Cardiac muscle cell (in vitro differentiated cells and primary cell): ENCODE measurements at regions not wholly inside any gene's neighbourhood (a gene's known extent, or its start where the extent isn't known, plus 50 kb on each side); places are given as distances from the start of the nearest gene placed in this dataset.
"Not testable (repeated sequence)": the region's sequence is repeated elsewhere in the genome, so short reads cannot be mapped to it uniquely, and the experiment has no call there.

ENCODE experiments used
- DNase-seq, 2 donors: peaks; one replicate each; pipeline versions ENCODE4 v3.0.0 to v3.0.0-alpha.2; 2010 to 2017; ENCODE audit warnings: low read depth in 1 of 2, low spot score in 1 of 2
- H3K27ac ChIP-seq: fragments of 200-600 bp; sonication (generic); 2 replicates; pipeline ENCODE4 v1.5.1; 2016
- H3K27me3 ChIP-seq: fragments of 200-600 bp; sonication (generic); 2 replicates; pipeline ENCODE4 v1.6.0; 2016; ENCODE audit warnings: control low read depth
- H3K36me3 ChIP-seq: fragments of 200-600 bp; sonication (generic); 2 replicates; pipeline ENCODE4 v1.5.1; 2016; ENCODE audit warnings: control low read depth
- H3K4me1 ChIP-seq: fragments of 200-600 bp; sonication (generic); 2 replicates; pipeline ENCODE4 v1.8.1; 2017; ENCODE audit warnings: low read depth, mild to moderate bottlenecking, mixed run types
- H3K4me3 ChIP-seq: fragments of 200-600 bp; sonication (generic); 2 replicates; pipeline ENCODE4 v1.5.1; 2016; ENCODE audit warnings: mild to moderate bottlenecking
- H3K9me3 ChIP-seq: fragments of 200-600 bp; sonication (generic); 2 replicates; pipeline ENCODE4 v1.5.1; 2017; ENCODE audit warnings: low read depth, mild to moderate bottlenecking, control low read depth
- TF ChIP-seq, protein P1 (sequence below): IDR thresholded peaks from 2 replicates; pipeline ENCODE4 v1.5.1; 2012; ENCODE audit warnings: low read depth, mild to moderate bottlenecking, low read length

DNA sequence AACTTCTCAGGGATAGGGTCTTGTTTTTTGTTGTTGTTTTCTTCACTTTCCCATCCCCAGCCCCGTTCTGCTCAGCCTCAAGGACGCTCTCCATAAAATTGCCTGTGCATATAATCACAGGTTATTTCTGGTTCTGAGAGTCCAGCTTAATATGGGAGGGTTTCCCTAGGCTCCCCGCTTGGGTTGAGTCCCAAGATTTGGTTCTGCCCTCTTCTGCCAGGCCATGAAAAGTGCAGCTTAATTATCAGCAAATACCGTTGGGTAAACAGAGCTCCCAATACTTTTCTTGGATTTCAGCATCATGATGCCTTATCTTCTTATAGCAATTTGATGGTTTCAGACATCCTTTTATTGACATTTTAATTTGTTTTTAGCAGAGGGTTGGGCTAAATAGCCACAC lies 75.6 kb downstream of the GRIN2B start:
- H3K4me1 ChIP-seq, result no peaks in the 10 kb centered on the region
- H3K4me3 ChIP-seq, result no peak overlapping the region
- TF ChIP-seq, protein P1, sequence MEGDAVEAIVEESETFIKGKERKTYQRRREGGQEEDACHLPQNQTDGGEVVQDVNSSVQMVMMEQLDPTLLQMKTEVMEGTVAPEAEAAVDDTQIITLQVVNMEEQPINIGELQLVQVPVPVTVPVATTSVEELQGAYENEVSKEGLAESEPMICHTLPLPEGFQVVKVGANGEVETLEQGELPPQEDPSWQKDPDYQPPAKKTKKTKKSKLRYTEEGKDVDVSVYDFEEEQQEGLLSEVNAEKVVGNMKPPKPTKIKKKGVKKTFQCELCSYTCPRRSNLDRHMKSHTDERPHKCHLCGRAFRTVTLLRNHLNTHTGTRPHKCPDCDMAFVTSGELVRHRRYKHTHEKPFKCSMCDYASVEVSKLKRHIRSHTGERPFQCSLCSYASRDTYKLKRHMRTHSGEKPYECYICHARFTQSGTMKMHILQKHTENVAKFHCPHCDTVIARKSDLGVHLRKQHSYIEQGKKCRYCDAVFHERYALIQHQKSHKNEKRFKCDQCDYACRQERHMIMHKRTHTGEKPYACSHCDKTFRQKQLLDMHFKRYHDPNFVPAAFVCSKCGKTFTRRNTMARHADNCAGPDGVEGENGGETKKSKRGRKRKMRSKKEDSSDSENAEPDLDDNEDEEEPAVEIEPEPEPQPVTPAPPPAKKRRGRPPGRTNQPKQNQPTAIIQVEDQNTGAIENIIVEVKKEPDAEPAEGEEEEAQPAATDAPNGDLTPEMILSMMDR, result no peak
- no peak overlapping the region for H3K27ac ChIP-seq
- no peaks in the 10 kb centered on the region for H3K9me3 ChIP-seq
- no peaks in the 10 kb centered on the region for H3K36me3 ChIP-seq
- no peak for DNase-seq
- no peaks in the 10 kb centered on the region for H3K27me3 ChIP-seq

DNA sequence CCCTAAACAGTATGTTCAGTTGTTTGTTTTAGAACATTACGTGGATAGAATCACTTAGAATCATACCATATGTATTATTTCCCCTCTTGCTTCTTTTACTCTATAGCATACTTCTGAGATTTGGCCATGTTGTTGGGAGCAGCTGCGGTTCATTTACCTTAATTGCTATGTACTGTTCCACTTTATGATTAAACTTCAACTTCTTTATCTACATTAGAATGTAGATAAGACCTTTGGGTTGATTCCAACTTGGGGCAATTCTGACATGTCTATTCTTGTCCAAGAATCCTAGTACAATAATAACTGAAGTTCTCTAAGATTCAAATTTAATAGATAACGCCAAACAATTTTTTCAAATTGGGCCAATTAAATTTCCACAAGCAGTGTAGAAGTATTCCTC lies 80.7 kb downstream of the GRIN2B start:
- no peaks in the 10 kb centered on the region for H3K4me1 ChIP-seq
- no peaks in the 10 kb centered on the region for H3K36me3 ChIP-seq
- H3K9me3 ChIP-seq, result no peaks in the 10 kb centered on the region
- DNase-seq, result no peak
- no peaks in the 10 kb centered on the region for H3K27me3 ChIP-seq
- no peak overlapping the region for H3K27ac ChIP-seq
- TF ChIP-seq, protein P1, result no peak
- no peak overlapping the region for H3K4me3 ChIP-seq

DNA sequence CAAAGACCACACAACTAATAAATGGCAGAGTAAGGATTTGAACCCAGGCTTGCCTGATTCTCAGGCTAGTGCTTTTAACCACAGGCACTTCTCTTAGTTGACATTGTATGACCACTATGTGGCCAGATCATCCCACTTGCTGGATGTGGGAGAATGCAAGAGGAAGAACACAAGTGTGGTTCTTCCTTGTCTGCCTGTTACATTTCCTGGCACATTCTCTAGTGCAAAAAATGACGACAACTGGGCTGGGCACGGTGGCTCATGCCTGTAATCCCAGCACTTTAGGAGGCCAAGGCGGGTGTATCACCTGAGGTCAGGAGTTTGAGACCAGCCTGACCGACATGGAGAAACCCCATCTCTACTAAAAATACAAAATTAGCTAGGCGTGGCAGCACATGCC lies 83.0 kb downstream of the GRIN2B start:
- not testable (repeated sequence) for H3K4me1 ChIP-seq, H3K27me3 ChIP-seq, DNase-seq, H3K27ac ChIP-seq, H3K9me3 ChIP-seq, H3K36me3 ChIP-seq, H3K4me3 ChIP-seq

DNA sequence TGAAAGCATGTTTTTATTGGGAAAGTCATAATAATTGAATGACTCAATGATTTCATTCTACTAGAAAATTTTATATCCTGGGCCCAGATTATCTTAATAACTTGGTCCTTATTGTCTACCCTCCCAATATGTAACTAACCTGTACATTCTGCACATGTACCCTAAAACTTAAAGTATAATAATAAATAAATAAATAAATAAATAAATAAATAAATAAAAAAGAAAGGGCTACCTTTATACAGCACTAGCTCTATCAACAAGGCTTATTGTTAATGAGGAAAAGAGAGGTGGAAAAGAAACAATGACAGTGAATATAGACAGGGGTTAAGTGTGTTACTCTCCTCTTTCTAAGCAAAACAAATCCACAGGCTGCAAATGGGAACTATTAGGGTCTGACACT lies 83.6 kb downstream of the GRIN2B start:
- H3K9me3 ChIP-seq, result no peaks in the 10 kb centered on the region
- H3K27me3 ChIP-seq, result no peaks in the 10 kb centered on the region
- no peak overlapping the region for H3K4me3 ChIP-seq
- no peaks in the 10 kb centered on the region for H3K4me1 ChIP-seq
- TF ChIP-seq, protein P1, result no peak
- no peak for DNase-seq
- no peak overlapping the region for H3K27ac ChIP-seq
- no peaks in the 10 kb centered on the region for H3K36me3 ChIP-seq

DNA sequence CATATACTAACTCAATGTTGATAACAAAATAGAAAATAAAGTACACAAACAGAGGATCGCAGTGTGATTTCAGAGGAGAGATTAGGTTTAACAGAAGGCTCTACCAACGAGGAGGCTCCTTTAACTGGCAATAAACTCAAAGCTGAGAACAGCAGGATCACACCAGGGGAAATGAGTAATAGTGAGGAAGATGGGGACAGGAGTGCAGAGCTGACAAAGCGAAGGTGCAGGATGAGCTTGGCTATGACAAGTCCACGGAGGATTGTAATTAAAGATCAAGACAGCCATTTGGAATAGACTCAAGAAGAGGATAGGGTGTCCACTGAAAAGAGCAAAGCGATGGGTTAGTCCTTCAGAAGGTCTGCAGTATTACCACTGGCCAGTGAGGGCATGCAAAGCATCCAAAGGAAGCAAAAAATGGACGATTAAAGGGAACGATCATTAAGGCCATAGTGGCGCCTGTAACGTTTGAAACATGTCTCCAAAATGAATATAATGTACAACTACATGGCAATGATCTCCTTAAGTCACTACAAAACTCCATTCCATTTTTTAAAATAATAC lies 85.3 kb downstream of the GRIN2B start:
- no peak overlapping the region for H3K4me3 ChIP-seq
- no peaks in the 10 kb centered on the region for H3K36me3 ChIP-seq
- DNase-seq, result no peak
- TF ChIP-seq, protein P1, result no peak
- no peaks in the 10 kb centered on the region for H3K4me1 ChIP-seq
- no peak overlapping the region for H3K27ac ChIP-seq
- H3K9me3 ChIP-seq, result no peaks in the 10 kb centered on the region
- H3K27me3 ChIP-seq, result no peaks in the 10 kb centered on the region

DNA sequence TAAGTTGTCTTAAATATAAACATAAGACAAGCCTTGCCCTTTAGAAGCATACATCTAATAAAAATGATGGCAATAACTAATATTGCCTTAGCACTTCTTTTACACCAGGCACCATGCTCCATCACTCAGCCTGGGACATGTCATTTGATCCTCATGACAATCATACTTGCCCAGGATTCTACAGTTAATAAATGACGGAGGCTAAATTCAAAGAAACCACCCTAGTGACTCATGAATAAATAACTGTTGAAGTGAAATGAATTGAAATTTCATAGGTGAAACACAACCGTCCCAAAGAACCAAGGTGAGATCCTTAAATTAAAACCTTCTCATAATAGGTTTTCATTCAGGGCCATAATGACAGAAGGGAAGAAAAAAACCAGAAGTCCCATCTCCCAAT lies 89.5 kb downstream of the GRIN2B start:
- no peaks in the 10 kb centered on the region for H3K36me3 ChIP-seq
- no peak overlapping the region for H3K4me3 ChIP-seq
- no peak for DNase-seq
- H3K27me3 ChIP-seq, result no peaks in the 10 kb centered on the region
- TF ChIP-seq, protein P1, result no peak
- no peaks in the 10 kb centered on the region for H3K9me3 ChIP-seq
- H3K27ac ChIP-seq, result no peak overlapping the region
- H3K4me1 ChIP-seq, result no peaks in the 10 kb centered on the region
